ENCODE measurements at regions not wholly inside any gene's neighbourhood (a gene's known extent, or its start where the extent isn't known, plus 50 kb on each side); places are given as distances from the start of the nearest gene placed in this dataset.

GRCh38 chr2:120604767-120605166 is 130.9 kb upstream of the GLI2 start:
- Mint-ChIP-seq H3K4me3 (no peak overlapping the region), H3K9me3 (no peaks in the 10 kb centered on the region), H3K27me3 (ENCODE audit: low read depth) (no peaks in the 10 kb centered on the region), H3K27ac (ENCODE audit: unreplicated experiment) (no peak overlapping the region), H3K36me3 (ENCODE audit: low read depth) (no peaks in the 10 kb centered on the region), H3K4me1 (peaks cover 13% of the 10 kb centered on the region)
- DNase-seq (ENCODE audit: low read depth, low spot score): no peak
- TF ChIP-seq CTCF (conservative IDR thresholded peaks at IDR 0.05): no peak

- Mint-ChIP-seq H3K4me1 (peaks cover 19% of the 10 kb centered on the region), H3K4me3 (no peak overlapping the region), H3K9me3 (no peaks in the 10 kb centered on the region), H3K27me3 (ENCODE audit: low read depth) (no peaks in the 10 kb centered on the region), H3K27ac (ENCODE audit: unreplicated experiment) (no peak overlapping the region), H3K36me3 (ENCODE audit: low read depth) (no peaks in the 10 kb centered on the region)
- DNase-seq (ENCODE audit: low read depth, low spot score): no peak
- no peak for TF ChIP-seq CTCF (conservative IDR thresholded peaks at IDR 0.05)
Measured at GRCh38 chr2:120605231-120605935, 130.3 kb upstream of the GLI2 start.

- no peak for DNase-seq (ENCODE audit: low read depth, low spot score)
- H3K36me3 Mint-ChIP-seq (ENCODE audit: low read depth): no peaks in the 10 kb centered on the region
- no peak overlapping the region for H3K27ac Mint-ChIP-seq (ENCODE audit: unreplicated experiment)
- H3K9me3 Mint-ChIP-seq: no peaks in the 10 kb centered on the region
- no peak overlapping the region for H3K4me3 Mint-ChIP-seq
- TF ChIP-seq CTCF (conservative IDR thresholded peaks at IDR 0.05): no peak
- H3K4me1 Mint-ChIP-seq: peaks cover 21% of the 10 kb centered on the region
- no peaks in the 10 kb centered on the region for H3K27me3 Mint-ChIP-seq (ENCODE audit: low read depth)
Measured at GRCh38 chr2:120606280-120606679, 129.4 kb upstream of the GLI2 start.

- DNase-seq (ENCODE audit: low read depth, low spot score): no peak
- TF ChIP-seq CTCF (conservative IDR thresholded peaks at IDR 0.05): no peak
- no peak overlapping the region for H3K4me3 Mint-ChIP-seq
- H3K27ac Mint-ChIP-seq (ENCODE audit: unreplicated experiment): no peak overlapping the region
- no peaks in the 10 kb centered on the region for H3K27me3 Mint-ChIP-seq (ENCODE audit: low read depth)
- H3K4me1 Mint-ChIP-seq: peaks cover 21% of the 10 kb centered on the region
- no peaks in the 10 kb centered on the region for H3K36me3 Mint-ChIP-seq (ENCODE audit: low read depth)
- H3K9me3 Mint-ChIP-seq: no peaks in the 10 kb centered on the region
Measured at GRCh38 chr2:120606931-120607330, 128.7 kb upstream of the GLI2 start.

GRCh38 chr2:120607506-120607905 is 128.2 kb upstream of the GLI2 start:
- no peak overlapping the region for H3K27ac Mint-ChIP-seq (ENCODE audit: unreplicated experiment)
- no peak for TF ChIP-seq CTCF (conservative IDR thresholded peaks at IDR 0.05)
- no peaks in the 10 kb centered on the region for H3K9me3 Mint-ChIP-seq
- H3K27me3 Mint-ChIP-seq (ENCODE audit: low read depth): peaks cover 4% of the 10 kb centered on the region
- no peak for DNase-seq (ENCODE audit: low read depth, low spot score)
- H3K36me3 Mint-ChIP-seq (ENCODE audit: low read depth): no peaks in the 10 kb centered on the region
- H3K4me1 Mint-ChIP-seq: peaks cover 21% of the 10 kb centered on the region
- H3K4me3 Mint-ChIP-seq: no peak overlapping the region

All from neural crest cell (in vitro differentiated cells).